Calu3 (cell line): ENCODE measurements at regions not wholly inside any gene's neighbourhood (a gene's known extent, or its start where the extent isn't known, plus 50 kb on each side); places are given as distances from the start of the nearest gene placed in this dataset.

Experiments used
- BruUV-seq: library from RNA; stranded (reverse); fragments of 400-500 nt; replicated peaks from 2 replicates; lab custom pipeline; 2021; lab: Mats Ljungman, UMichigan
- CTCF ChIA-PET: fragments of 300-600 bp; sonication (Branson Sonifier 250); formaldehyde crosslinking; loops from one replicate; lab custom pipeline; 2022; ENCODE audit warnings: antibody characterized with exemption; lab: Charles Lee
- DNase-seq: peaks from one replicate; pipeline ENCODE4 v3.0.0; 2022
- H3K27ac Mint-ChIP-seq: one replicate; pipeline ENCODE4 v1.8.0; 2022; ENCODE audit warnings: mixed read lengths; ENCODE audit not compliant: unreplicated experiment
- H3K27me3 Mint-ChIP-seq: one replicate; pipeline ENCODE4 v1.8.0; 2022; ENCODE audit warnings: mixed read lengths; ENCODE audit not compliant: unreplicated experiment
- H3K36me3 Mint-ChIP-seq: one replicate; pipeline ENCODE4 v1.8.0; 2022; ENCODE audit warnings: mild to moderate bottlenecking, moderate library complexity, mixed read lengths; ENCODE audit not compliant: insufficient read depth, unreplicated experiment
- H3K4me1 Mint-ChIP-seq: one replicate; pipeline ENCODE4 v1.8.0; 2022; ENCODE audit warnings: mild to moderate bottlenecking, low read depth, mixed read lengths; ENCODE audit not compliant: unreplicated experiment
- H3K4me3 Mint-ChIP-seq: one replicate; pipeline ENCODE4 v1.8.0; 2022; ENCODE audit warnings: mild to moderate bottlenecking, low read depth, moderate library complexity, mixed read lengths; ENCODE audit not compliant: unreplicated experiment
- H3K9me3 Mint-ChIP-seq: one replicate; pipeline ENCODE4 v1.8.0; 2022; ENCODE audit warnings: low read depth, mixed read lengths; ENCODE audit not compliant: unreplicated experiment
- intact Hi-C: fragments of 100-400 bp; cut with micrococcal nuclease; formaldehyde crosslinking; loops from one replicate; pipeline ENCODE4 v1.10.0; 2022; ENCODE audit not compliant: unreplicated experiment
- TF ChIP-seq, protein P1 (sequence below): fragments of 200-600 bp; IDR thresholded peaks from one replicate; pipeline ENCODE4 v1.8.0; 2022; ENCODE audit warnings: antibody characterized with exemption; ENCODE audit not compliant: unreplicated experiment

- Mint-ChIP-seq H3K4me3 (no peak overlapping the region), H3K27ac (no peak overlapping the region), H3K9me3 (no peaks in the 10 kb centered on the region), H3K27me3 (peaks cover 26% of the 10 kb centered on the region), H3K4me1 (peaks cover 8% of the 10 kb centered on the region), H3K36me3 (no peaks in the 10 kb centered on the region)
- no TSS peak for BruUV-seq
- DNase-seq: no peak
- intact Hi-C loops: no loop called here
- TF ChIP-seq, protein P1, sequence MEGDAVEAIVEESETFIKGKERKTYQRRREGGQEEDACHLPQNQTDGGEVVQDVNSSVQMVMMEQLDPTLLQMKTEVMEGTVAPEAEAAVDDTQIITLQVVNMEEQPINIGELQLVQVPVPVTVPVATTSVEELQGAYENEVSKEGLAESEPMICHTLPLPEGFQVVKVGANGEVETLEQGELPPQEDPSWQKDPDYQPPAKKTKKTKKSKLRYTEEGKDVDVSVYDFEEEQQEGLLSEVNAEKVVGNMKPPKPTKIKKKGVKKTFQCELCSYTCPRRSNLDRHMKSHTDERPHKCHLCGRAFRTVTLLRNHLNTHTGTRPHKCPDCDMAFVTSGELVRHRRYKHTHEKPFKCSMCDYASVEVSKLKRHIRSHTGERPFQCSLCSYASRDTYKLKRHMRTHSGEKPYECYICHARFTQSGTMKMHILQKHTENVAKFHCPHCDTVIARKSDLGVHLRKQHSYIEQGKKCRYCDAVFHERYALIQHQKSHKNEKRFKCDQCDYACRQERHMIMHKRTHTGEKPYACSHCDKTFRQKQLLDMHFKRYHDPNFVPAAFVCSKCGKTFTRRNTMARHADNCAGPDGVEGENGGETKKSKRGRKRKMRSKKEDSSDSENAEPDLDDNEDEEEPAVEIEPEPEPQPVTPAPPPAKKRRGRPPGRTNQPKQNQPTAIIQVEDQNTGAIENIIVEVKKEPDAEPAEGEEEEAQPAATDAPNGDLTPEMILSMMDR: no peak
- CTCF ChIA-PET: interaction anchor here (0.7 to 0.8 kb wide), 2 partner anchors 85 to 554 kb away, joined by 3 to 5 read pairs; partner anchors contain the start of gene ATP6V0E1
Measured at GRCh38 chr5:173537228-173537627, 79.2 kb downstream of the BOD1 start.

DNA sequence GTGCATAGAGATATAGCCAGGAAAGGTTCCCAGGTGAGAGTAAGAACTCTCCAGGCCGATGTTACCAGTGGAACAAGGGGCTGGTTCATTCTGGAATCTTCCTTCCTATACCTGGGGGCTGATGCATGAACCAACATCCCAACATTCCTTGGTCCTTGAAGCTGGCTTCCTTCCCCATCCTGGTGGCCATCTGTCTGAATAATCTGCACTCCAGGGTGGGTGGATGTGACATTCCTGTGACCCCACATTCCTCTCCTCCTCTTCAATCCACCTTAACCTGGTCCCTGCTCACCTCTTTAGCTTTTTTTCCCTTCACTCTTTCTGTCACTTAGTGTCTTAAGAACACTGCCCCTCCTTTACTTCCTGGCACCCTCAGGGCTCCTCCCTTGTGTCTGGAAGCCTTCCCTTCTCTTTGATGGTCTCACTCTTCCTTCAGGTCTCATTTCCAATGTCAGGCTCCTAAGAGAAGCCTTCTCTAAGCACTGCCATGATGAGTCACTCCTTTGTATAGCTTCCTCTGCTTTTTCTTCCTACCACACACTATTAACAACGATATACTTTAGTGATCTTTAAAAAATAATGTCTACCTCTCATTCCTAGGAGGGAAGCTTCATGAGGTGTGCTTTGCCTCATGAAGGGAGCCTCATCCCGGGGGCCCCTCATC is 80.3 kb downstream of the BOD1 start:
- CTCF ChIA-PET: interaction anchor here (1.0 kb wide), 1 partner anchor 13 kb away, joined by 3 read pairs; no protein-coding TSS in a partner anchor

DNA sequence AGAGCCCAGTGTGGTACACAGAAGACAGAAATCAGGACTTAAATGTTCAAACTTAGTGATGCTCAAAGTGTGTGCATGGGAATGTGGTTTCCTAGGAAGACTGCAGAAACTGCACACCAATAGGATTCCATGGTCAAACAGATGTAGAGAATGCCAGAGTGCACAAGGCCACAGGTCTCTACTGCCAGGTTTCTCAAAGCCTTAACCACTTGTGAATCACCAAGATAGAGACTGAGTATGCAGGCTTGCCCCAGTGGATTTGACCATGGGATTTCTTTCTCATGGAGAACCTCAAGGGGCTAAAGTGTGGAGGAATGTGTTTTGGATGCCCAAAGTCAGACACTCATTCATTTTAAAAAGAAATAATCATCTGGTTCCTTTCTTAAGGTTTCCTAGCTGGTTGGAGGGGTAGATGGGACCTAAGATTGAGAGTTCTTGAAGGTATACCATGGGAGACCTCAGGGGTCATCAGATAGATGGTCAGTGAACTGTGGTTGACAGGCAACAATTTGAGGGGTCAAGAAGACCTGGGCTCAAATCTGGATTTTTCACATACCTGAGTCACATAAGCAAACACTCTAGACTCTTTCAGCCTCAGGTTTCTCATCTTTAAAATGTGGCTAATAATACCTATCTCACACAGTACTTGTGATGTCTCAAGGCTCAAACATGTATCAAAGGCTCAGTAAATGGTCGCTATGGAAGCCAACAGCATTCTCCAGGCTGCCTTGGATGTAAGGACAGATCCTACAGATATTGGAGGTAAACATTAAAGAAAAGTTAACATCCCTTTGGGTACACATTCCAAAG is 81.1 kb downstream of the BOD1 start:
- Mint-ChIP-seq H3K27me3 (peaks cover 17% of the 10 kb centered on the region), H3K4me3 (no peak overlapping the region), H3K27ac (no peak overlapping the region), H3K4me1 (peaks cover 8% of the 10 kb centered on the region), H3K9me3 (no peaks in the 10 kb centered on the region), H3K36me3 (no peaks in the 10 kb centered on the region)
- CTCF ChIA-PET: interaction anchor here (1.0 kb wide), 2 partner anchors 15 to 38 kb away, joined by 3 read pairs; no protein-coding TSS in a partner anchor
- TF ChIP-seq, protein P1: no peak
- BruUV-seq: no TSS peak
- DNase-seq: no peak
- intact Hi-C loops: no loop called here

More for the DNA sequence above, 80.3 kb downstream of the BOD1 start:
- H3K4me1 Mint-ChIP-seq: peaks cover 8% of the 10 kb centered on the region
- intact Hi-C loops: no loop called here
- H3K36me3 Mint-ChIP-seq: no peaks in the 10 kb centered on the region
- TF ChIP-seq, protein P1: no peak
- H3K27me3 Mint-ChIP-seq: peaks cover 24% of the 10 kb centered on the region
- no peak for DNase-seq
- no peak overlapping the region for H3K4me3 Mint-ChIP-seq
- H3K27ac Mint-ChIP-seq: no peak overlapping the region
- no TSS peak for BruUV-seq
- H3K9me3 Mint-ChIP-seq: no peaks in the 10 kb centered on the region

DNA sequence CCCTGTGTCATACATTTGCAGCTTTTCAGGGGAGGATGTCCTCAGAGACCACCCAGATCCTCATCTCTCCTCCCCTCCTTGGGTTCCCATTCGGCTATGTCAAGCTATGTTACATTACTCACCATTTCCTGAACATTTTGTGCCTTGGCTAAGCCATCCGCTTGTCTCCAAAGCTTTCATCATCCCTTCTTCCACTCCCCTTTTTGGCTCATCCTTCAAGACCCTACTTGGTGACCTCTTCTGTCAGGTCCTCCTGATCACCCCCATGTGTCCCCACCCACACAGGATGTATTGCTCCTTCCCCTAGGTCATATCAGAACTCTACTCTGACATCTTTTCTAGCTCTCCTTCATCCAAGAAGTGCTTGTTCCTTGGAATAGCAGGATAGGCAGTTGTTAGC is 81.8 kb downstream of the BOD1 start:
- no TSS peak for BruUV-seq
- TF ChIP-seq, protein P1: no peak
- H3K4me3 Mint-ChIP-seq: no peak overlapping the region
- no peaks in the 10 kb centered on the region for H3K9me3 Mint-ChIP-seq
- no peaks in the 10 kb centered on the region for H3K36me3 Mint-ChIP-seq
- no peak for DNase-seq
- CTCF ChIA-PET: interaction anchor here (0.6 to 1.4 kb wide), 4 partner anchors 15 to 376 kb away, joined by 3 to 4 read pairs (median 4); no protein-coding TSS in a partner anchor
- intact Hi-C loops: no loop called here
- peaks cover 17% of the 10 kb centered on the region for H3K27me3 Mint-ChIP-seq
- no peak overlapping the region for H3K27ac Mint-ChIP-seq
- H3K4me1 Mint-ChIP-seq: peaks cover 8% of the 10 kb centered on the region
